HG02885 (cell line): ENCODE measurements at regions not wholly inside any gene's neighbourhood (a gene's known extent, or its start where the extent isn't known, plus 50 kb on each side); places are given as distances from the start of the nearest gene placed in this dataset.

Experiments used
- ATAC-seq: cut with Tn5 transposase; IDR thresholded peaks from one replicate; pipeline ENCODE4 v1.9.1; 2021; ENCODE audit warnings: mild to moderate bottlenecking; ENCODE audit not compliant: unreplicated experiment, poor library complexity

DNA sequence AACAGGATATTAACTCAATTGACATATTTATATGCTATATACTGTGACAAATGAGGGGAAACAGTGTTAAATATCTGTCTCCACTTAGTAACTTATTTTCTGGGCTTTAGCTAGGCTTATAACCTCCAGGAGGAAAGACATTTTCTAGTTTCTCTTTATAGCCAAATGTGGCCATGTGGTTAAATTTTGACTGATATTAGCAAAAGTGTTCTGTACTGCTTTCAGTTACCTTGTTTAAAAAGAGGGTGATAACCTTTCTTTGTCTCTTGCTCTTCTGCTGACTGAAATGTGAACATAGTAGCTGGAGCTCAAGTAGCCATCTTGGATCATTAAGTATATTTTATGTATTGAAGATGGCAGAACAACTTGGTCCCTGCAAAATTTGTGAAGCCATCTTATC is 253.7 kb downstream of the PDHA2 start:
- no peak for ATAC-seq

DNA sequence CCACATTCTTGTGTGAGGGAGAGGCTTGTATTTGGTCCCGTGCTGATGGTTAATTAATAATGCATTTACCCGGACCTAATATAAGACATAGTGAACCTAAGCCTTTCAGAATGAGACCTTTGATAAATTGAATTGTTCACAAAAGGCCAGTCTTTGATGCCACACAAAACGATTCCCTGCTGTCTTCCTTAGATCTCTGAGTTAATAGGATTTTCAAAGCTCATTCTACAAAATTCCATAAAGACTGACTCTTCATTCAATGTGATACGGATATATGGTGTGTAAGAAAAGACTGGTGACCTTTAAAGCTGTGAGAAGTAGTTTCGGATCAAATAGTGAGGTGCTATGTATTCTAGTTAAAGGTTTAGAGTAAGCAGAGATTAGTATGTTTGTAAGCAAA is 254.3 kb downstream of the PDHA2 start:
- no peak for ATAC-seq

GRCh38 chr4:96097040-96097607 is 257.2 kb downstream of the PDHA2 start:
- ATAC-seq: no peak

GRCh38 chr4:96097693-96098092 is 257.8 kb downstream of the PDHA2 start:
- no peak for ATAC-seq

DNA sequence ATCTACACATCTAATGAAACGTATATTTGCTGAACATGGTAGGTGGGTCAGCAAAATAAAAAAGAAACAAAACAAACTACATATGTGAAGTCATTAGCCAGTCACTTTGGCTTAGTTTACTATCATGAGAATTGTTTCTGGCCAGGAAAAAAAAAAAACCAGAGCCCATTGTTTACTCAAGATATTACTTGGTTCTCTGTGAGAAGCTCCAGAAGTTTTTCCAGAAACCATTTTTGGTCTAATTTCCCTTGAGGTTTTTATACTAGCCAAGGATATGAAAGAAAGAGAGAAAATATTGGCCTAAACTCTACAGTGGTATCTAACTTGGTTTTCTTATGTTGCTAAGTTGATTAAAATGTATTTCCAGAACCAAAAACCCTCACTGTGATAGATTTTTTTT is 259.1 kb downstream of the PDHA2 start:
- no peak for ATAC-seq

DNA sequence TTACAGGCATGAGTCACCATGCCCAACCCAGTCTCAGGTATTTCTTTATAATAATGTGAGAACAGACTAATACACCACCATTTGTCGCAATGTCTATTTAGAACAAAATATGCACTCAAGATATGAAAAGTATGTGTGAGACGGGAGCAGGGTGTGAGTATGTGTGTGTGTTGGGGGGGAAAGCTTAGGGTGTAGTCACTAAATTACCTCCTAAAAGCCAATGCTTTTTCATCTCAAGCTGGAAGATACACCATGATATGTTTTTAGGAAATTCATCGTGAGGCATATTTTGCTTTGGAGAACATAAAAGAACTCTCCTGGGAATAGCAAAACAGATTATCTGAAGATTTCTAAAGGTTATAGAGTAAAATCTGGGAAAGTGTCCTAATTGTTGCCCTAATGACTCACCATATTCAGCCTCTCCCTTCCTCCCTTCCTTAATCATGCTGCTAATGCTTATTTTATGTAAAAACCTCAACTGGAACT is 262.7 kb downstream of the PDHA2 start:
- no peak for ATAC-seq

GRCh38 chr4:96103086-96103485 is 263.2 kb downstream of the PDHA2 start:
- ATAC-seq: no peak

DNA sequence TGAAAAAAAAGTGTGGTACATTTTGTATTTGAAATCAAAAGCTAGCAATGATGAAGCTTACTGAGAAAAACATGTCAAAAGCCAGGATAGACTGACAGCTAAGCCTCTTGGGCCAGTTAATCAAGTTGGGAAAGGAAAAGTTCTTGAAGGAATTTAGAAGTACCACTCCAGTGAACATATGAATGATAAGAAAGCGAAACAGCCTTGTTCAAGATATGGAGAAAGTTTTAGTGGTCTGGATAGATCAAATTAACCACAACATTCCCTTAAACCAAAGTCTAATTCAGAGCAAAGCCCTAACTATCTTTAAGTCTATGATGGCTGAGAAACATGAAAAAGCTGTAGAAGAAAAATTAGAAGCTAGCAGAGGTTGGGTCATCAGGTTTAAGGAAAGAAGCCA is 268.3 kb downstream of the PDHA2 start:
- ATAC-seq: no peak

DNA sequence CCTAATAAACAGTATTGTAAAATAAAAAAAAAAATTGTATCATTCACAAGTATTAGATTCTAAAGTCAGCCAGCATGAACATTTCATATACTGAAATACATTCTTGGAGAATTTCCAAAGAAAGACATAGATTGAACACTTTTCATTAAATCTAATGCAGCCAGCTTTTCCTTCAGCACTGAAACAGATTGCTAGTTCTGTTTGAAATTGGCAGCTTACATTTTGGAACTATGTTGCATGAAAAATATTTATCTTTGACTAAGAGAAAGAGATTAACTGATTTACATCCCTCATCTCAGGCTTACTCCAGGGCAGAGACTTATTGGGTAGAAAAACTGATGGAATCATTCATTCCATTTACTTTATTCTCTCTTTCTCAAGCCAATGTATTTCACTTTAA is 272.7 kb downstream of the PDHA2 start:
- no peak for ATAC-seq

DNA sequence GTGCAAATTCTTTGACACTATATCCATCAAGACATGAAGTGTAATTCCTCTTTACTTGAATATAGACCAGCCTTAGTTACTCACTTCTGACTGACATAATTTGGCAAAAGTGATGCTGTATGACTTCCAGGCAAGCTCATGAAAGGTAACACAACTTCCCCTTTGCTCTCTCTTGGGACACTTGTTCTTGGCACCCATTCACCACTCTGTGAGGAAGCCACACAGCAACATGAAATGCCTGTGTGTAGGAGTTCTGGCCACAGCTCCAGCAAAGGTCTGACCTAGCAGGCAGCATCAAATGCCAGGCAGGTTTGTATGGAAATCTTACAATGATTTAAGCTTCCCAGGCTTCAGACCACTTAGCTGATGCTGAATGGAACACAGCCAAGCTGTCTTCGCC is 280.3 kb downstream of the PDHA2 start:
- ATAC-seq: no peak

DNA sequence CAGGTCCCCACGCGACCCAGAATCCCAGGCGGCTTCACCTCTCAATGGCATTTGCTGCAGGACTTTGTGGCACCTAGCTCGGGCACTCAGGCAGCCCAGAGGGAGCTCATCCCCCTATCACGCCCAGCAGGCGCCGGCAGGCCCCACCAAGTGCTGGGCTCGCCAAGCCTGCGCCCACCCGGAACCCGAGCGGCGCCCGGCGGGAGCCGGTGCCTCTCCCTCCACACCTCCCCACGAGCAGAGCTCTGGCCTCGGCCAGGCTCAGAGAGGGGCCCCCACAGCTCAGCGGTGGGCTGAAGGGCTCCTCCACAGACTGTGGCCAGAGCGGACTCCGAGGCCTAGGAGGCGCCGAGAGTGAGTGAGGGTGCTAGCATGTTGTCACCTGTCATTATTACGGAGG is 286.3 kb downstream of the PDHA2 start:
- ATAC-seq: no peak

DNA sequence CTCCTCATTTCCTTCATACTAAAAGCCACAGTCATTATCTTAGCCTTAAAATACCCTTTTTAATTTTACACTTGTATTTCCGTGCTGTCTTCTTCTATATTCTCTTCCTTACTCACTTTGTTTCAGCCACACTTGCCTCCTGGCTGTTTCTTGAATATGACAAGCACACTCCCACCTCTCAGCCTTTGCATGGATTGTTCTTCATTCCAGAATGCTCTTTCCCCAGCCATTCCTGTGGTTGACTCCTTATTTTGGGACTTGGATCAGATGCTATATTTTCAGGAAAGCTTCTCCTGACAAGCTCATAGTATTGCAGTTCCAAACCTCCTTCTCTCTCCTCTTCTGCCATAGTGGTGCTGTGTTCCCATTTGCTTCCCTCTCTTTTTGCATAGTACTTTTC is 291.3 kb downstream of the PDHA2 start:
- no peak for ATAC-seq

DNA sequence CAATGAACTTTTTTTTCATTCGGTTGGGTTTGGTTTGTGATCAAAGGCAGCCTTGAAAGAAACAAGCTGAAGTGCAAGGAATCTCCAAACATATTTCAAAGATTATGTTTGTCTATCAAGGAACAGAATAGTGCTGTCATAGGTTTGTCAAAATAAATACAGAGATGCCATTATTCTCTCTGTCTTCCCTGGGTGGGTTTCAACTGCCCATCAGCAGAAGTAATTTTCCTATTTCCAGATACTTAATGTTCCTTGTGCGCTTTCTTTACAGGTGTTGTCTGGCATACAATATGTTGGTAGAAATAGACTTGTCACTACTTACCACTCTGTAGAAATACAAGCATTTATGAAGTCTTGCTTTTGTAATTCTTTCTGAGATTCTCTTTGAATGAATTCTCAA is 294.9 kb downstream of the PDHA2 start:
- ATAC-seq: no peak

DNA sequence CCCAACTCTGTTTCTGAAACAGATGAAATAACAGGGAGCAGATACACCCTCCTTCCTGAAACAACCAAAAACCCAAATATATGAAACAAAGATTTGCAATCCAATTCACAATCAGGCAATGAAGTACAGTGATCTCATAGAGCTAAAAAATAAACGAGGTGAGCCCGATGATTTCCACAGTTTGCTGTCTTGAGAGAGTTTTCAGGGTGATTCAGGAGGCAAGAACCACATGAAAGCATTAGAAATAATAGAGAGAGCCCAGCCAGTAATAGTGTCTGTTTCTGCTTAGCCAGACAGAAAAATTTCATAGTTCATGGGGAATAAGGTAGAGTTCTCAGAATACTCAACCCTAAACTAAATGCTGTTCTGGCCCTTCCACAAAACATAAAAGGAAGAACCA is 296.2 kb downstream of the PDHA2 start:
- ATAC-seq: no peak

- no peak for ATAC-seq
Measured at GRCh38 chr4:96139251-96139929, 299.5 kb downstream of the PDHA2 start.

DNA sequence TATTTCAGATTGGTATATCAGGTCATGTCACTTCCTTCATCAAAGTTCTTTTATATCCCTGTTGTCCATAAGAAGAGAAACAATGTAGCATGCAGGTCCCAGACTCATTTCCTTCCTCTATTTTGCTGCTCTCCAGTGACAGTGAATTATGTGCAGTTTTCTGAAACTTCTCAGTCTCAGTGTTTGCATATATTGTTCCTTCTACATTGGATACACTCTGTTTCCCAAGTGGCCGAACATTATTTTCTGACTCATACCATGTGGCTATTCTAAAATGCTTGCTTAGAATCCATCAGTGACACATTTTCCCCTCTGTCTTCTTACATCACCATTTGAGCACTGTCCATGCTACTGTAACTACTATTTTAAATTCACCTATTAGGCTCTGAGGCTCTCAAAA is 305.7 kb downstream of the PDHA2 start:
- no peak for ATAC-seq

- no peak for ATAC-seq
Measured at GRCh38 chr4:96146686-96147085, 306.8 kb downstream of the PDHA2 start.

GRCh38 chr4:96149894-96150293 is 310.0 kb downstream of the PDHA2 start:
- no peak for ATAC-seq

DNA sequence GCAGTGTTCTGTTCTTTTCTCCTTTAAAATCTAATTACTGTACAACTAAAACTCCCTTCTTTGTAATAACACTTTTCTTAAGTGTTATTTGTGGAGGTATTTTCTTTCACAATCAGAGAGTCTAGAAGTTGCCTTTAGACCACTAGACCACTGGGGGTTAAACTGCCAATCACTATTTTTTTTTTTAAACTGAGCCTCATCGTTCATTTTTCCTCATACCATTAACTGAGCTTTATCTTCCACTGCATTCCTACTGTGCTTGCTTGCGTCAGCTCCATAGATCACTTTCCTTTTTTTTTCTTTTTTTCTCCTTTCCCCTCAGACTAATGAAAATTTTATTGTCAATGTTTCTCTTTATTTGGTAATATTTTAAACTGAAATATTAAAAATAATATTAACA is 310.6 kb downstream of the PDHA2 start:
- ATAC-seq: no peak

- no peak for ATAC-seq
Measured at GRCh38 chr4:96152824-96153223, 312.9 kb downstream of the PDHA2 start.

DNA sequence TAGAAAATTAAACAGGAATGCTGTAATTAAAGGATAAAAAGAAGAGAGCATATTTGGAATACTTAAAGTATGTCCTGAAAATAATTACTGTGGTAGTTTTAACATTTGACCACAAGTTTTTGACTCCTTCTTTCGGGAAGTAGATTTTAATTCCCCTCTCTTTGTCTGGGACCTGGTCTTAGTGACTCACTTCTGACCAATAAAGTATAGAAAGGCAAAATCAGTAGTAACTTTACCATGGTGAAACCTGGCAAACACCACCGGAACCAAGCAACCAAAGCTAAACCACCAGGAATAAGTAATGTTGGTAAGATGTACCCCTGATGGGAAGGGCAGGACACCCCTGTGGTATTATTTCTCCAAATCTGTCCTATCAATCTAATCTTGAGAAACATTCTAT is 314.8 kb downstream of the PDHA2 start:
- ATAC-seq: no peak

DNA sequence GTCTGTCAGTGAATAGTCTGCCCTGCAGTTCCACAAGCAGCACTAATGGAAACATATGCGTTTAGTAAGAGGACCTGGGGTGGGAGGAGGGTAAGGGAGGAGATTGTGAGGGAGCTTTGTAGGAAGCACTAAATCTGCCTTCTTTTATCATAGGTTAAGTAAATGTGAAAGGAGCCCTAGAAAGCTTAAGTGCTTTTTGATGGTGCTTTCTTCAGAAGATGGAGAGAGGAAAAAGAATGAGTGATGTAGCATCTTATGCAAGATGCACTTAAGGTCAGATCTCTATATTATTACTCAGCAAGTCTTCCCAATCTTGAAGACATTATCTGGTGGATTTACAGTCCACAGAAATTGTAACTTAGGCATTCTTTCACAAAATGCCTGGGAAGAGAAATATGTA is 322.7 kb downstream of the PDHA2 start:
- no peak for ATAC-seq
